Erythroblast (primary cell): ENCODE measurements at regions not wholly inside any gene's neighbourhood (a gene's known extent, or its start where the extent isn't known, plus 50 kb on each side); places are given as distances from the start of the nearest gene placed in this dataset.

ENCODE experiments used
- GATA1 ChIP-seq: IDR thresholded peaks from 2 replicates; pipeline ENCODE4 v1.6.1; 2011; ENCODE audit warnings: low read depth, mild to moderate bottlenecking, control low read depth, low read length, moderate library complexity
- POLR2A ChIP-seq: IDR thresholded peaks from 2 replicates; pipeline ENCODE4 v1.6.1; 2011; ENCODE audit warnings: mild to moderate bottlenecking, low read length

- TF ChIP-seq POLR2A, result no peak
- TF ChIP-seq GATA1, result no peak
These were observed 55.7 kb upstream of the CDKN2AIP start for GRCh38 chr4:183388777-183389176.
